GM19463 (cell line): ENCODE measurements at regions not wholly inside any gene's neighbourhood (a gene's known extent, or its start where the extent isn't known, plus 50 kb on each side); places are given as distances from the start of the nearest gene placed in this dataset.
"Not testable (repeated sequence)": the region's sequence is repeated elsewhere in the genome, so short reads cannot be mapped to it uniquely, and the experiment has no call there.

Source experiments
- ATAC-seq: cut with Tn5 transposase; IDR thresholded peaks from one replicate; pipeline ENCODE4 v1.9.1; 2021; ENCODE audit warnings: mild to moderate bottlenecking, moderate library complexity; ENCODE audit not compliant: unreplicated experiment

DNA sequence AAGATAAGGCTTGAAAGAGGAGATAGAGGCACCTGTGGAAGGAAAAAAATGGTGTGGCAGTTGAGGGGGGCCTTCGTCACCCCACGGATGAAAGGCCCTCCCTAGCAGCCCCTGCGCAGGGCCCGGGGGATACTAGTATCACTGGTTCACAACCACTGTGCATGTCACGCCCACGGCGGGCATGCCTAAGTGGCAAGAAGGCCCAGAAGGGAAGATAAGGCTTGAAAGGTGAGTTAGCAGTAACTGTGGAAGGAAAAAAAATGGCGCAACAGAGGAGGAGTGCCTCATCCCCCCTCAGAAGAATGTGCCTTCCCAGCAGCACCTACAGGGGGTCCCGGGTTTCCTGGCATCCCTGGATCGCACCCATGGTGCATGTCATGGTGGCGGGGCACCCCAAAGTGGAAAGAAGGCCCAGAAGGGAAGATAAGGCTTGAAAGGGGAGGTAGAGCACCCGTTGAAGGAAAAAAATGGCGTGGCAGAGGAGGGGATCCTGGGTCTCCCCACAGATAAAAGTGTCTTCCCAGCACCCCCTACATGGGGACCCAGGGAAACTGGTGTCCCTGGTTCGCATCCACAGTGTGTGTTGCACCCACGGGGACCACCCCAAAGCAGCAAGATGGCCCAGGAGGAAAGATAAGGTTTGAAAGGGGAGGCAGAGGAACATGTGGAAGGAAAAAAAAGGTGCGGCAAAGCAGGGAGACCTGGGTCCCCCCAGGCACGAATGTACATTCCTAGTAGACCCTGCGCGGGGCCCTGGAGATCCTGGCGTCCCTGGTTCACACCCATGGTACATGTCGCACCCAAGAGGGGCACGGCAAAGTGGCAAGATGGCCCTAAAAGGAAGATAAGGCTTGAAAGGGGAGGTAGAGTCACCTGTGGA is 279.2 kb downstream of the ALG10 start:
- ATAC-seq = no peak

DNA sequence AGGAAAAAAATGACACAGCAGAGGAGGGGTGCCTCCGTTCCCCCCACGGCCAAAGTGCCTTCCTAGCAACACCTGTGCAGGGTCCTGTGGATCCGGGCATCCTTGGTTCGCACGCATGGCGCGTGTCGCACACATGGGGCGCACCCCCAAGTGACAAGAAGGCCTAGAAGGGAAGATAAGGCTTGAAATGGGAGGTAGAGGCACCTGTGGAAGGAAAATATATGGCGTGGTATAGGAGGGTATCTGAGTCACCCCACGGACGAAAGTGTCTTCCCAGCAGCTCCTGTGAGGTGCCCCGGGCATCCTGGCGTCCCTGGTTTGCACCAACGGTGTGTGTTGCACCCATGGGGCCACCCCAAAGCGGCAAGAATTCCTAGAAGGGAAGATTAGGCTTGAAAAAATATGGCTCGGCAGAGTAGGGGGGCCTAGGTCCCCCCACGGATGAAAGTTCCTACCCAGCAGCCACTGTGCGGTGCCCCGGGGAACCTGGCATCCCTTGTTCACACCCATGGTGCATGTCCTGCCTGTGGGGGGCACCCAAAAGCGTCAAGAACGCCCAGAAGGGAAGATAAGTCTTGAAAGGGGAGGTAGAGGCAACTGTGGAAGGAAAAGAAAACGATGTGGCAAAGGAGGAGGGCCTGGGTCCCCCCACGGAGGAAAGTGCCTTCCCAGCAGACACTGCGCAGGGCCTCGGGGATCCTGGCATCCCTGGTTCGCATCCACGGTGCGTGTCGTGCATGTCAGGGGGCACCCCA is 280.0 kb downstream of the ALG10 start:
- no peak for ATAC-seq

DNA sequence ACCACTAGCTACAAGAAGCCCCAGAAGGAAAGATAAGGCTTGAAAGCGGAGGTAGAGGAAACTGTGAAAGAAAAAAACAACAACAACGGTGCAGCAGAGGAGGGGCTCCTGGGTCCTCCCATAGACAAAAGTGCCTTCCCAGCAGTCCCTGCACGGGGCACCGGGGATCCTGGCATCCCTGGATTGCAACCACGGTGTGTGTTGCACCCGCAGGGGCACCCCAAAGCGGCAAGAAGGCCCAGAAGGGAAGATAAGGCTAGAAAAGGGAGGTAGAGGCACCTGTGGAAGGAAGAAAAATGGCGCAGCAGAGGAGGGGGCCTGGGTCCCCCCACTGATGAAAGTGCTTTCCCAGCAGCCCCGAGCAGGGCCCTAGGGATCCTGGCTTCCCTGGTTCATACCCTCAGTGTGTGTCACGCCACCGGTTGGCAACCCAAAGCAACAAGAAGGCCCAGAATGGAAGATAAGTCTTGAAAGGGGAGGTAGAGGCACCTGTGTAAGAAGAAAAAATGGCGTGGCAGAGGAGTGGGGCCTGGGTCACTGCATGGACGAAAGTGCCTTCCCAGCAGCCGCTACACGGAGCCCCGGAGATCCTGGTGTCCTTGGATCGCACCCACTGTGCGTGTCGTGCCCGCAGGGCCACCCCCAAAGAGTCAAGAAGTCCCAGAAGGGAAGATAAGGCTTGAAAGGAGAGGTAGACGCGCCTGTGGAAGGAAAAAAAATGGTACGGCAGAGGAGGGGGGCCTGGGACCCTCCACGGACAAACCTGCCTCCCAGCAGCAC is 281.0 kb downstream of the ALG10 start:
- ATAC-seq = no peak

DNA sequence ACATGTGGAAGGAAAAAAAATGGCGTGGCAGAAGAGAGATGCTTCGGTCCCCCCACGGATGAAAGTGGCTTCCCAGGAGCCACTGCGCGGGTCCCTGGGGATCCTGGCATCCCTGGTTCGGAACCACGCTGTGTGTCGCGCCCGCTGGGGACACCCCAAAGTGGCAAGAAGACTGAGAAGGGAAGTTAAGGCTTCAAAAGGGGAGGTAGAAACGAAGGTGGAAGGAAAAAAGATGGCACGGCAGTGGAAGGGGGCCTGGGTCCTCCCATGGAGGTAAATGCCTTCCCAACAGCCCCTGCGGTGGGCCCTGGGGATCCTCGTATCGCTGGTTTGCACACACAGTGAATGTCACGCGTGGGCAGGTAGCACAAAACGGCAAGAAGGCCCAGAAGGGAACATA is 281.7 kb downstream of the ALG10 start:
- no peak for ATAC-seq

DNA sequence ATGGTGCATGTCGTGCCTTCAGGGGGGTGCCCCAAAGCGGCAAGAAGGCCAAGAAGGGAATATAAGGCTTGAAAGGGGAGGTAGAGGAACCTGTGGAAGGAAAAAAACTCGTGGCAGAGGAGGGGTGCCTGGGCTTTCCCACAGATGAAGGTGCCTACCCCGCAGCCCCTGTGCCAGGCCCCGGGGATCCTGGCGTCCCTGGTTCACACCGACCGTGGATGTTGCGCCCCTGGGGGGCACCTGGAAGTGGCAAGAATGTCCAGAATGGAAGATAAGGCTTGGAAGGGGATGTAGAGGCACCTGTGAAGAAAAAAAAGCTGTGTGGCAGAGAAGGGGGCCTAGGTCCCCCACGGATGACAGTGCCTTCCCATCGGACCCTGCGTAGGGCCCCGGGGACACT is 282.2 kb downstream of the ALG10 start:
- ATAC-seq = no peak

DNA sequence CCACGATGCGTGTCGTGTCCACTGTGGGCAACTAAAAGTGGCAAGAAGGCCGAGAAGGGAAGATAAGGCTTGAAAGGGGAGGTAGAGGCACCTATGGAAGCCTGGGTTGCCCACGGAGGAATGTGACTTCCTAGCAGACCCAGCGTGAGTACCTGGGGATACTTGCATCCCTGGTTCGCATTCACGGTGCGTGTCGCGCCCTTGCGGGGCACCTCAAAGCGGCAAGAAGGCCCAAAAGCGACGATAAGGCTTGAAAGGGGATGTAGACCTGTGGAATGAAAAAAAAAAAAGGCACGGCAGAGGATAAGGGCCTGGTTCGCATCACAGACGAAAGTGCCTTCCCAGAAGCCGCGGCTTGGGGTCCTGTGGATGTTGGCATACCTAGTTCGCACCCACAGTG is 282.9 kb downstream of the ALG10 start:
- ATAC-seq = no peak

DNA sequence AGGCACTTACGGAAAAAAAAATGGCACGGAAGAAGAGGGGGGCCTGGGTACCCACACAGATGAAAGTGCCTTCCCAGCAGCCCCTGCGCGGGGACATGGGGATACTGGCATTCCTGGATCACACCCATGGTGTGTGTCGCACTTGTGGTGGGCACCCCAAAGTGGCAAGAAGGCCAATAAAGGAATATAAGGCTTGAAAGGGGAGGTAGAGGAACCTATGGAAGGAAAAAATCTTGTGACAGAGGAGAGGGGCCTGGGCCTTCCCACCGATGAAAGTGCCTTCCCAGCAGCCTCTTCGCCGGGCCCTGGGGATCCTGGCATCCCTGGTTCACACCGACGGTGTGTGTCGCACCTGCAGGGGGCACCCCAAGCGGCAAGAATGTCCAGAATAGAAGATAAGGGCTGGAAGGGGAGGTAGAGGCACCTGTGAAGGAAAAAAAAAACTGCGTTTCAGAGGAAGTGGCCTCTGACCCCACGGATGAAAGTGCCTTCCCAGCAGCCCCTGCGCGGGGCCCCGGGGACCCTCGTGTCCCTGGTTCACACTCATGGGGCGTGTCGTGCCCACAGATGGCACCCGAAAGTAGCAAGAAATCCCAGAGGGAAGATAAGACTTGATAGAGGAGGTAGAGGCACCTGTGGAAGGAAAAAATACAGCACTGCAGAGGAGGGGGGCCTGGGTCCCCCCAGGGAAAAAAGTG is 284.0 kb downstream of the ALG10 start:
- ATAC-seq = no peak

DNA sequence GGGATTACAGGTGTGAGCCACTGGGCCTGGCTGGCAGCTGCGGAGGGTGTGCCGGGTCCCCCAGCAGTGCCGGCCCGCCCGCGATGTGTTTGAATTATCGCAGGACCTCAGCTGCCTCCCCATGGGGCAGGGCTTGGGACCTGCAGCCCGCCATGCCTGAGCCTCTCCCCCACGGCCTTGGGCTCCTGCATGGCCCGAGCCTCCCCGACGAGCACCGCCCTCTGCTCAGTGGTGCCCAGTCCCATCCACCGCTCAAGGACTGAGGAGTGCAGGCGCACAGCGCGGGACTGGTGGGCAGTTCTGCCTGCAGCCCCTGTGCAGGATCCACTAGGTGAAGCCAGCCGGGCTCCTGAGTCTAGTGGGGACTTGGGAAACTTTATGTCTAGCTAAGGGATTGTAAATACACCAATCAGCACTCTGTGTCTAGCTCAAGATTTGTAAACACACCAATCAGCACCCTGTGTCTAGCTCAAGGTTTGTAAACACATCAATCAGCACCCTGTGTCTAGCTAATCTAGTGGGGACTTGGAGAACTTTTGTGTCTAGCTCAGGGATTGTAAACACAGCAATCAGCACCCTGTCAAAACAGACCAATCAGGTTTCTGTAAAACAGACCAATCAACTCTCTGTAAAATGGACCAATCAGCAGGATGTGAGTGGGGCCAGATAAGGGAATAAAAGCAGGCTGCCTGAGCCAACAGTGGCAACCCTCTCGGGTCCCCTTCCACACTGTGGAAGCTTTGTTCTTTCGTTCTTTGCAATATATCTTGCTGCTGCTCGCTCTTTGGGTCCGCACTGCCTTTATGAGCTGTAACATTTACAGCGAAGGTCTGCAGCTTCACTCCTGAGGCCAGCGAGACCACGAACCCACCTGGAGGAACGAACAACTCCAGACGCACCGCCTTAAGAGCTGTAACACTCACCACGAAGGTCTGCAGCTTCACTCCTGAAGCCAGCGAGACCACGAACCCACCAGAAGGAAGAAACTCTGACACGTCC is 287.8 kb downstream of the ALG10 start:
- ATAC-seq = not testable (repeated sequence)

DNA sequence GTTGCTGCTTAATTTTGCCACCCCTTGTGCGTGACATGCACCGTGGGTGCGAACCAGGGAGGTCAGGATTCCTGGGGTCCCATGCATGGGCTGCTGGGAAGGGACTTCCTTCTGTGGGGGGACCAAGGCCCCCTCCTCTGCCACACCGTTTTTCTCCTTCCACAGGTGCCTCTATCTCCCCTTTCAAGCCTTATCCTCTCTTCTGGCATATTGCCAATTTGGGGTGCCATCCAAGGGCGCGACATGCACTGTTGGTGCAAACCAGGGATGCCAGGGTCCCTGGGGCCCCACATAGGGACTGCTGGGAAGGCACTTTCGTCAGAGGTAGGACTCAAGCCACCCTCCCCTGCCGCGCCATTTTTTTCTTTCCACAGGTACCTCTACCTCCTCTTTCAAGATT is 289.0 kb downstream of the ALG10 start:
- no peak for ATAC-seq

DNA sequence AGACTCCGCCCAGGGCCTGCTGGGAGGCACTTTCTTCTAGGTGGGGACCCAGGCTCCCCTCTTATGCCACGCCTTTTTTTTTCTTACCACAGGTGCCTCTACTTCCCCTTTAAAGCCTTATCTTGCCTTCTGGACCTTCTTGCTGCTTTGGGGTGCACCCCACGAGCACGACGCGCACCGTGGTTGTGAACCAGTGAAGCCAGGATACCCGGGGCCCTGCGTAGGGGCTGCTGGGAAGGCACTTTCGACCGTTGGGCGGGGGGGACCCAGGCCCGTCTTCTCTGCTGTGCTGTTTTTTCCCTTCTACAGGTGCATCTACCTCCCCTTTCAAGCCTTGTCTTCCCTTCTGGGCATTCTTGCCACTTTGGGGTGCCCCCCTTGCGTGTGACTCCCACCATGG is 305.4 kb downstream of the ALG10 start:
- no peak for ATAC-seq

DNA sequence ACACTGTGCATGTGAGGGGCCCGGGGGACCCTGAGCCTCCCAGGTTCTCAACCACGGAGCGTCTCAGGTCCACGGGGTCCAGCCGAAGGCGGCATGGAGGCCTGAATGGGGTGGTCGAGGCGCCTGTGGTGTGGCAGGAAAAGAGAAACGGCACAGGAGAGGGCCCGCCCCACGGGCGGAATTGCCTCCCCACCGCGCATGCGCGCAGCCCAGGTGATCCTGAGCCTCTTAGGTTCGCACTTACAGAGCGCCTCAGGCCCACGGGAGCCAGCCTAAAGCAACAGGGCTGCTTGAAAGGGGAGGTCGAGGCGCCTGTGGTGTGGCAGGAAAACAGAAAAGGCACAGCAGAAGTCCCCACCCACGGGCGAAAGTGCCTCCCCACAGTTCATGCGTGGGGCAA is 311.0 kb downstream of the ALG10 start:
- ATAC-seq = no peak

DNA sequence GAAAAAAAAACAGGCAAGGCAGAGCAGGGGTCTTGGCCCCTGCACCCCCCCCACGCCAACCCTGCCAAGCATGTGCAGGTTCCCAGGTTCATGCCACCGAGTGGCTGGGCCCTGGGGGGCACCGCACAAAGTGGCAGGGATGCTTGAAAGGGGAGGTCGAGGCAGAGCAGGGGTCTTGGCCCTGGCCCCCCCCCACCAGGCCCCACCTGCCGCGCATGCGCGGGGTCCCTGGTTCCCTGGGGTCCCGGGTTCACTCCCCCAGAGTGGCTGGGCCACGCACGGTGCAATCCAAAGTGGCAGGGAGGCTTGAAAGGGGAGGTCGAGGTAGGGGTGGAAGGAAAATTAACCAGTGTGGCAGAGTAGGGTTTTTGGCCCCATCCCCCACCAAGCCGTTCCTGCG is 312.2 kb downstream of the ALG10 start:
- no peak for ATAC-seq

DNA sequence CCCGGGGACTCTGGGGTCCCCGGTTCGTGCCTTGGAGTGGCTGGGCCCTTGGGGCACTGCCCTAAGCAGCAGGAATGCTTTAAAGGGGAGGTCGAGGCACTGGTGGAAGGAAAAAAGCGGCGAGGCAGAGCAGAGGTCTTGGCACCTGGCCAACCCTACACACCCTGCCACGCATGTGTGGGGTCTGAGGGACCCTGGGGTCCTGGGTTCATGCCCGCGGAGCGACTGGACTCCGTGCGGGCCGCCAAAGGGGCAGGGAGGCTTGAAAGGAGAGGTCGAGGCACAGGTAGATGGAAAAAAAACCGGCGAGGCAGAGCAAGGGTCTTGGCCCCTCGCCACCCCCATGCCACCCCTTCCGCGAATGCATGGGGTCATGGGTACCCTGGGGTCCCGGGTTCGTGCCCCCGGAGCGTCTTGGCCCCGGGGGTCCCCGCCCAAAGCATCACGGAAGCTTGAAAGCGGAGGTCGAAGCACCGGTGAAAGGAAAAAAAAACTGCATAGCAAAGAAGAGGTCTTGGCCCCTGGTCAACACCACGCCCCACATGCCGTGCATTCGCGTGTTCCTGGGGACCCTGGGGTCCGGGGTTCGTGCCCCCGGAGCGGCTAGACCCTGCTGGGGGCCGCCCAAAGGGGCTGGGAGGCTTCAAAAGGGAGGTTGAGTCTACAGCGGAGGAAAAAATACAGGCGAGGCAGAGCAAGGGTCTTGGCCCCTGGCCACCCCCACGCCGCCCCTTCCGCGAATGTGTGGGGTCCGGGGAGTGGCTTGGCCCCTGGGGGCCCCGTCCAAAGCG is 312.9 kb downstream of the ALG10 start:
- no peak for ATAC-seq

DNA sequence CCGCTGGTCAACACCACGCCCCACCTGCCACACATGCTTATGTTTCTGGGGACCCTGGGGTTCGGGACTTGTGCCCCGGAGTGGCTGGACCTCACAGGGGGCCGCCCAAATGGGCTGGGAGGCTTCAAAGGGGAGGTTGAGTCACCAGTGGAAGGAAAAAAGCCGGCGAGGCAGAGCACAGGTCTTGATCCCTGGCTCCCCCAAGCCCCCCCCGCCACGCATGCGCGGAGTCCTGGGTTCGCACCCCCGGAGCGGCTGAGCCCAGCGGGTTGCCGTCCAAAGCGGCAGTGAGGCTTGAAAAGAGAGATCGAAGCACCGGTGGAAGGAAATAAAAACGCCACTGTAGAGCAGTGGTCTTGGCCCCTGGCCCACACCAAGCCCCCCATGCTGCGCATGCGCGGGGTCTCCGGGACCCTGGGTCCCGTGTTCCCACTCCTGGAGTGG is 313.5 kb downstream of the ALG10 start:
- ATAC-seq = no peak

DNA sequence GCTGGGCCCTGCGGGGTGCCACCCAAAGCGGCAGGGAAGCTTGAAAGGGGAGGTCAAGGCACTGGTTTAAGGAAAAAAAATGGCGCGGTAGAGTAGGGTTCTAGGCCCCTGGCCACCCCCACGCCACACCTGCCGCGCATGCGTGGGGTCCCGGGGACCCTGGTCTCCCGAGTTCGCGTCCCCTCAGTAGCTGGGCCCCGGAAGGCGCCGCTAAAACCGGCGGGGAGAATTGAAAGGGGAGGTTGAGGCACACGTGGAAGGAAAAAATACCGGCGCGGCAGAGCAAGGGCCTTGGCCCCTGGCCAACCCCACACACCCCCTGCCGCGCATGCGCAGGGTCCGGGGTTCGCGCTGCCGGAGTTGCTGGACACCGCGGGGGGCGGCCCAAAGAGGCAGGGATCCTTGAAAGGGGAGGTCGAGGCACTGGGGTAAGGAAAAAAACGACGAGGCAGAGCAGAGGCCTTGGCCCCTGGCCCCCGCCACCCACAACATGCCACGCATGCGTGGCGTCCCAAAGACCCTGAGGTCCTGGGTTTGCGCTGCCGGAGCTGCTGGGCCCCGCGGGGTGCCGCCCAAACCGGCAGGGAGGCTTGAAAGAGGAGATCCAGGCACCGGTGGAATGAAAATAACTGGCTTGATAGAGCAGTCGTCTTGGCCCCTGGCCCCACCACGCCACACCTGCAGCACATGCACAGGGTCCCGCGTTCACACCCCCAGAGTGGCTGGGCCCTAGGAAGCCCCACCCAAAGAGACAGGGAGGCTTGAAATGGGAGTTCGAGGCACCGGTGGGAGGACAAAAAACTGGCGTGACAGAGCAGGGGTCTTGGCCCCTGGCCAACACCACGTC is 314.5 kb downstream of the ALG10 start:
- no peak for ATAC-seq

DNA sequence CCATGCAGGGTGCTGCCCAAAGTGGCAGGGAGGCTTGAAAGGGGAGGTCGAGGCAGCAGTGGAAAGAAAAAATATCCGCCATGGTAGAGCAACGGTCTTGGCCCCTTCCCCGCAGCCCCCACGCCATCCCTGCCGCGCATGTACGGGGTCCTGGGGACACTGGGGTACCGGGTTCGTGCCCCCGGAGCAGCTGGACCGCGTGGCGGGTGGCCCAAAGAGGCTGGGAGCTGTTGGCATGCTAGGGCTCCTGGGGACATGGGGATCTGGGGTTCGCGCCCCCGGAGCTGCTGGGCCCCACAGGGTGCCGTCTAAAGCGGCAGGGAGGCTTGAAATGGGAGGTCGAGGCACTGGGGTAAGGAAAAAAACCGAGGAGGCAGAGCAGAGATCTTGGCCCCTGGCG is 316.5 kb downstream of the ALG10 start:
- no peak for ATAC-seq

DNA sequence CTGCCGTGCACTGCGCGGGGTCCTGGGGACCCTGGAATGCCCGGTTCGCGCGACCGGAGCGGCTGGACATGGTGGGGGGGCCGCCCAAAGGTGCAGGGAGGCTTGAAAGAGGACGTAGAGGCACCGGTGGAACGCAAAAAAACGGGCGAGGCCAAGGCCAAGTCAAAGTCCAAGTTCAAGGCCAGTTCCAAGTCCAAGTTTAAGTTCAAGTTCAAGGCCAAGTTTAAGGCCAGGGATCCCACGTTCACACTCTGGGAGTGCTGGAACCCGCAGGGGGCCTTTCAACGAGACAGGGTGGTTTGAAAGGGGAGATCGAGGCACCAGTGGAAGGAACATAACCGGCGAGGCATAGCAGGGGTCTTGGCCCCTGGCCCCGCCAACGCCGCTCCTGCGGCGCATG is 317.6 kb downstream of the ALG10 start:
- no peak for ATAC-seq
